DOHH2 (cell line): ENCODE measurements at regions not wholly inside any gene's neighbourhood (a gene's known extent, or its start where the extent isn't known, plus 50 kb on each side); places are given as distances from the start of the nearest gene placed in this dataset.

Experiments
- H3F3A ChIP-seq: fragments of 200-600 bp; sonication (generic), shearing (Covaris generic); 2 replicates; pipeline ENCODE4 v1.6.0; 2016; ENCODE audit warnings: antibody characterized with exemption, mild to moderate bottlenecking; ENCODE audit not compliant: control insufficient read depth, insufficient read depth
- H3K27ac ChIP-seq: fragments of 200-600 bp; sonication (generic); 2 replicates; pipeline ENCODE4 v1.5.1; 2014; ENCODE audit warnings: low read depth, mild to moderate bottlenecking, low read length, moderate library complexity
- H3K27me3 ChIP-seq: fragments of 200-600 bp; sonication (generic); 2 replicates; pipeline ENCODE4 v1.6.1; 2014; ENCODE audit warnings: mild to moderate bottlenecking, low read length, mixed read lengths; ENCODE audit not compliant: control insufficient read depth
- H3K36me3 ChIP-seq: fragments of 200-600 bp; sonication (generic); 2 replicates; pipeline ENCODE4 v1.6.1; 2014; ENCODE audit warnings: mild to moderate bottlenecking, low read length, moderate library complexity, mixed read lengths; ENCODE audit not compliant: control insufficient read depth
- H3K4me1 ChIP-seq: fragments of 200-600 bp; sonication (generic); 2 replicates; pipeline ENCODE4 v1.6.1; 2014; ENCODE audit warnings: mild to moderate bottlenecking, low read length, mixed read lengths; ENCODE audit not compliant: control insufficient read depth
- H3K4me2 ChIP-seq: fragments of 200-600 bp; sonication (generic); 2 replicates; pipeline ENCODE4 v1.6.0; 2014; ENCODE audit warnings: mild to moderate bottlenecking, low read length, moderate library complexity
- H3K4me3 ChIP-seq: fragments of 200-600 bp; sonication (generic); 2 replicates; pipeline ENCODE4 v1.5.1; 2014; ENCODE audit warnings: mild to moderate bottlenecking, low read length, mixed read lengths
- H3K79me2 ChIP-seq: fragments of 200-600 bp; sonication (generic); 2 replicates; pipeline ENCODE4 v1.6.1; 2014; ENCODE audit warnings: mild to moderate bottlenecking, low read length, mixed read lengths; ENCODE audit not compliant: control insufficient read depth
- H3K9me2 ChIP-seq: fragments of 200-600 bp; sonication (generic); replicated peaks from 2 replicates; pipeline ENCODE4 v1.6.1; 2014; ENCODE audit warnings: mild to moderate bottlenecking, low read length, mixed read lengths; ENCODE audit not compliant: control insufficient read depth
- H3K9me3 ChIP-seq: fragments of 200-600 bp; sonication (generic); 2 replicates; pipeline ENCODE4 v1.6.1; 2014; ENCODE audit warnings: antibody characterized with exemption, low read length, mixed read lengths; ENCODE audit not compliant: control insufficient read depth, insufficient read depth
- H4K20me1 ChIP-seq: fragments of 200-600 bp; sonication (generic); 2 replicates; pipeline ENCODE4 v1.6.0; 2014; ENCODE audit warnings: low read depth, mild to moderate bottlenecking, antibody characterized with exemption, low read length, moderate library complexity; ENCODE audit not compliant: control insufficient read depth, insufficient read depth
- EZH2phosphoT487 ChIP-seq: fragments of 200-600 bp; sonication (generic); IDR thresholded peaks from 2 replicates; pipeline ENCODE4 v1.6.1; 2017; ENCODE audit warnings: borderline replicate concordance, mild to moderate bottlenecking, antibody characterized with exemption, low read length, moderate library complexity, mixed read lengths
- TF ChIP-seq, protein P1 (sequence below): fragments of 200-600 bp; sonication (generic); IDR thresholded peaks from one replicate; pipeline ENCODE4 v1.5.1; 2014; ENCODE audit warnings: antibody characterized with exemption, mild to moderate bottlenecking, low read depth, low read length; ENCODE audit not compliant: poor library complexity, severe bottlenecking

DNA sequence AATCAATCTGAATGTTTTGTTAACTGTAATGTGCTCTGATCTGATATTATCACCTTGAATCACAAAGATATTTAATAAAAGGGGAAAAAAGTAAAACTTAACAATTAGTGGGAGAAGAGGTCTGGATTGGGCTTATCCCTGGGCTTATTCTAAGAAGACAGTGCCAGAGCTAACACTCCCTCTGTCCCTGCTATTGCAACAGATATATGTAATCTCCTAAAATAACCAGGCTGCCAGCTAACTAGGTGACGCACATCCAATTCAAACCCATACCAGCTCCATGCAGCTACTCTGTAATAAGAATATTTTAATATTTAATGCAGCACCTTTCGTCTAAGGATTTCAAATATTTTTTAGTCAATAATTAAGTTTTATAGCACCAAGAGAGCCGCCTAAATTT, 330.1 kb upstream of the MARCKS start:
- Histone ChIP-seq H3F3A (no peaks in the 10 kb centered on the region), H3K27ac (no peak overlapping the region), H3K9me2 (no peaks in the 10 kb centered on the region; the same call in 1 of the 2 replicates), H3K4me1 (no peaks in the 10 kb centered on the region), H4K20me1 (no peaks in the 10 kb centered on the region), H3K79me2 (no peaks in the 10 kb centered on the region), H3K4me3 (no peak overlapping the region), H3K9me3 (no peaks in the 10 kb centered on the region), H3K4me2 (no peak overlapping the region), H3K27me3 (0 out of 2 replicates have a peak, but pooled peaks cover 3% of the 10 kb centered on the region), H3K36me3 (no peaks in the 10 kb centered on the region)
- no peak for TF ChIP-seq EZH2phosphoT487
- TF ChIP-seq, protein P1, sequence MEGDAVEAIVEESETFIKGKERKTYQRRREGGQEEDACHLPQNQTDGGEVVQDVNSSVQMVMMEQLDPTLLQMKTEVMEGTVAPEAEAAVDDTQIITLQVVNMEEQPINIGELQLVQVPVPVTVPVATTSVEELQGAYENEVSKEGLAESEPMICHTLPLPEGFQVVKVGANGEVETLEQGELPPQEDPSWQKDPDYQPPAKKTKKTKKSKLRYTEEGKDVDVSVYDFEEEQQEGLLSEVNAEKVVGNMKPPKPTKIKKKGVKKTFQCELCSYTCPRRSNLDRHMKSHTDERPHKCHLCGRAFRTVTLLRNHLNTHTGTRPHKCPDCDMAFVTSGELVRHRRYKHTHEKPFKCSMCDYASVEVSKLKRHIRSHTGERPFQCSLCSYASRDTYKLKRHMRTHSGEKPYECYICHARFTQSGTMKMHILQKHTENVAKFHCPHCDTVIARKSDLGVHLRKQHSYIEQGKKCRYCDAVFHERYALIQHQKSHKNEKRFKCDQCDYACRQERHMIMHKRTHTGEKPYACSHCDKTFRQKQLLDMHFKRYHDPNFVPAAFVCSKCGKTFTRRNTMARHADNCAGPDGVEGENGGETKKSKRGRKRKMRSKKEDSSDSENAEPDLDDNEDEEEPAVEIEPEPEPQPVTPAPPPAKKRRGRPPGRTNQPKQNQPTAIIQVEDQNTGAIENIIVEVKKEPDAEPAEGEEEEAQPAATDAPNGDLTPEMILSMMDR: no peak

DNA sequence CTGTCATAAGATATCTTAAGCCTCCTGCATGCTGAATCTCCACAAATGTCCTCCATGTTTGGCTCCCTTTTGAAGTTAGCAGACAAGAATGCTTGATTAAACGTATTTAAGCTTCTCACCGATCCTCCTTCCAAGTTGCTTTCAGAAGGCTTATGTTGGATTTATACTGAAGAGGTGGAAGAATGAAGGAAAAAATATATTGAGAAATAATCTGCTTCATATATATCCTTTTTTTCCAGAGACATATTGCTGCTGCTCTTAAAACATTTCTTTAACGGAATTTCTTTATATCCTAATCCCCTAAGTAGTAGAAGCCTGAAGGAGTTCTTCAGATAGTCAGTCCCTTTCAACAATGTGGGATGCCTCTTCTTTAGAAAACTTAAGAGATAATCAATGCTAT, 329.0 kb upstream of the MARCKS start:
- H3F3A ChIP-seq: no peaks in the 10 kb centered on the region
- TF ChIP-seq, protein P1: no peak
- TF ChIP-seq EZH2phosphoT487: no peak
- H4K20me1 ChIP-seq: no peaks in the 10 kb centered on the region
- no peaks in the 10 kb centered on the region for H3K79me2 ChIP-seq
- H3K9me3 ChIP-seq: no peaks in the 10 kb centered on the region
- no peak overlapping the region for H3K4me3 ChIP-seq
- H3K4me1 ChIP-seq: no peaks in the 10 kb centered on the region
- H3K9me2 ChIP-seq: no peaks in the 10 kb centered on the region; the same call in 1 of the 2 replicates
- no peak overlapping the region for H3K27ac ChIP-seq
- H3K36me3 ChIP-seq: no peaks in the 10 kb centered on the region
- no peak overlapping the region for H3K4me2 ChIP-seq
- H3K27me3 ChIP-seq: 0 out of 2 replicates have a peak, but pooled peaks cover 3% of the 10 kb centered on the region

DNA sequence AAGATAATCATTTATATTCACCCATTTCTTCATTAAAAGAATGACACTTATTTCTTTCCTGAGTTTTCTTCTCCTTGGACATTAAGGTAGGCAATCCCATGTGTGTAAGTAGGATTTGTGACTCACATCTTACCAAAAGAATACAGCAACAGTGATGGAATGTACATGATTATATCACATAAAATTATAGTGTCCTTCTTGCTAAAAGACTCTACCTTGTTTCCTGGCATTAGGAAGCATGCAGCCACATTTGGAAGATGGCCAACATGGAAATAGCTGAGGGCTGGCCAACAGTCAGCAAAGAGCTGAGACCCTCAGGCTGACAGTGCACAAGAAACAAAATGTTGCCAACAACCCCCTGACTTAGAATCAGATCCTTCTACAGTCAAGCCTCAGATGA, 327.9 kb upstream of the MARCKS start:
- Histone ChIP-seq H3K4me3 (no peak overlapping the region), H3K27ac (no peak overlapping the region), H3K9me2 (no peaks in the 10 kb centered on the region; the same call in 1 of the 2 replicates), H3K4me2 (no peak overlapping the region), H3F3A (no peaks in the 10 kb centered on the region), H3K9me3 (no peaks in the 10 kb centered on the region), H3K36me3 (no peaks in the 10 kb centered on the region), H3K27me3 (0 out of 2 replicates have a peak, but pooled peaks cover 3% of the 10 kb centered on the region), H3K4me1 (no peaks in the 10 kb centered on the region), H3K79me2 (no peaks in the 10 kb centered on the region), H4K20me1 (no peaks in the 10 kb centered on the region)
- TF ChIP-seq, protein P1: no peak
- TF ChIP-seq EZH2phosphoT487: no peak
